ENCODE measurements at regions not wholly inside any gene's neighbourhood (a gene's known extent, or its start where the extent isn't known, plus 50 kb on each side); places are given as distances from the start of the nearest gene placed in this dataset.

GRCh38 chr6:112439010-112439409, 91.9 kb downstream of the RFPL4B start:
- TF ChIP-seq CTCF (IDR thresholded peaks at IDR 0.05; ENCODE audit: low read length) (no peak), EZH2 (optimal IDR thresholded peaks at IDR 0.05; ENCODE audit: low read depth, low read length) (no peak), EZH2phosphoT487 (IDR thresholded peaks at IDR 0.05; ENCODE audit: low read length) (no peak)

Data from MM.1S (cell line).